ENCODE measurements at regions not wholly inside any gene's neighbourhood (a gene's known extent, or its start where the extent isn't known, plus 50 kb on each side); places are given as distances from the start of the nearest gene placed in this dataset.

DNA sequence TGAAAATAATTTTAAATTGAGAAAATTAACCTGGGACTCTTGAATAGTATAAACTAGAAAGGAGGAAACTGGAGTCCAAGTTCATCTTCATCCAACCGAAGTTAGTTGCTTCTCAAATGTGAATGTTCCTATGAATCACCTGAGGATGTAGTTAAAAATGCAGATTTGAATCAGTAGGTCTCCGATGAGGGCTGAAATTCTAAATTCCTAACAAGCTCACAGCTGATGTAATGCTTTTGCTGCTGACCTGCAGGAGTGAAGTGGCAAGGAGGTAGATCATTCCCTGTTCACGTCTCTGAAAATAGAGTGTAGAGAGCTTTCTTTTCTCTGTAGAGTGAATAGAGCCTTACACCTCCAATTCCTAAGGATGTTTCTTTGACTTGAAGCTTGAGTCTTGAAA lies 685.5 kb downstream of the CPS1 start:
- in situ Hi-C loops (cut with MboI; ENCODE audit: low pct_unique_long_range_greater_than_20kb, low sequenced_read_pairs, unreplicated experiment): no loop called here

DNA sequence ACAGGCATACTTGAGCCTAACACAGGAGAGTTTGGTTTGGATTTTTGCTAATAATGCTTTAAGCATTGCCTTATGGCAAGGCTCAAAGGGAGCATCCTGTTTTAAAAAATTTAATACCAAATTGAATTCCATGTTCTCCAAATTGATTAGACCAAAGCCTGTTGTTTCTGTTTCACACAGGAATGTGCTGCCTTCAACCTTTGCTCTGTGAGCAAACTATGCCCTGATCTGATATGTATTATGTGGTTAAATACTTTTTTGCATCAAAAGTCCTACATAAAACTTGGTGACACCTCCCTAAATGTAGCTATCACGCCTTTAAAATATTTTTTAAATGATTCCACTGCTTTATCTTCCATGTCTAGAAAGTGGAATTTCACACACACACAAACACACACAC lies 691.4 kb downstream of the CPS1 start:
- in situ Hi-C loops (cut with MboI; ENCODE audit: low pct_unique_long_range_greater_than_20kb, low sequenced_read_pairs, unreplicated experiment): no loop called here
- TF ChIP-seq, protein P1, sequence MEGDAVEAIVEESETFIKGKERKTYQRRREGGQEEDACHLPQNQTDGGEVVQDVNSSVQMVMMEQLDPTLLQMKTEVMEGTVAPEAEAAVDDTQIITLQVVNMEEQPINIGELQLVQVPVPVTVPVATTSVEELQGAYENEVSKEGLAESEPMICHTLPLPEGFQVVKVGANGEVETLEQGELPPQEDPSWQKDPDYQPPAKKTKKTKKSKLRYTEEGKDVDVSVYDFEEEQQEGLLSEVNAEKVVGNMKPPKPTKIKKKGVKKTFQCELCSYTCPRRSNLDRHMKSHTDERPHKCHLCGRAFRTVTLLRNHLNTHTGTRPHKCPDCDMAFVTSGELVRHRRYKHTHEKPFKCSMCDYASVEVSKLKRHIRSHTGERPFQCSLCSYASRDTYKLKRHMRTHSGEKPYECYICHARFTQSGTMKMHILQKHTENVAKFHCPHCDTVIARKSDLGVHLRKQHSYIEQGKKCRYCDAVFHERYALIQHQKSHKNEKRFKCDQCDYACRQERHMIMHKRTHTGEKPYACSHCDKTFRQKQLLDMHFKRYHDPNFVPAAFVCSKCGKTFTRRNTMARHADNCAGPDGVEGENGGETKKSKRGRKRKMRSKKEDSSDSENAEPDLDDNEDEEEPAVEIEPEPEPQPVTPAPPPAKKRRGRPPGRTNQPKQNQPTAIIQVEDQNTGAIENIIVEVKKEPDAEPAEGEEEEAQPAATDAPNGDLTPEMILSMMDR (IDR thresholded peaks at IDR 0.05; ENCODE audit: extremely low read depth, insufficient read depth, missing control alignments): no peak
- no peak for DNase-seq (ENCODE audit: low spot score)

More for the DNA sequence above, 685.5 kb downstream of the CPS1 start:
- no peak for DNase-seq (ENCODE audit: low spot score)
- TF ChIP-seq, protein P1 (IDR thresholded peaks at IDR 0.05; ENCODE audit: extremely low read depth, insufficient read depth, missing control alignments): no peak

DNA sequence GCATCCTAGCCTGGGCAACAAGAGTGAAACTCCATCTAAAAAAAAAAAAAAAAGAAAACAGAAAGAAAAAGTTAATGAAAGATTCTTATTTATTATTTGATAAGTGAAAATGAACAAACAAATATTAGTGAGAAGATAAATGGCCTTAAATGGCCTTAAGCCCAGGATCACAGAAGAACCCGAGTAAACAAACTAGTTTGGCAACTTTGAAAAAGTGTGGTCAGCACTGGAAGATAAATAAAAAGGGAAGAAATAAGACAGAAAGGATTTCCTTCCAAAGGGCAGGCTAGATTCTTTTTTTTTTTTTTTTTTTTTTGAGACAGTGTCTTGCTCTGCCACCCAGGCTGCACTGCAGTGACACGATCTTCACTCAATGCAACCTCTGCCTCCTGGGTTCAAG lies 692.4 kb downstream of the CPS1 start:
- in situ Hi-C loops (cut with MboI; ENCODE audit: low pct_unique_long_range_greater_than_20kb, low sequenced_read_pairs, unreplicated experiment): no loop called here
- DNase-seq (ENCODE audit: low spot score): no peak
- TF ChIP-seq, protein P1 (IDR thresholded peaks at IDR 0.05; ENCODE audit: extremely low read depth, insufficient read depth, missing control alignments): no peak

DNA sequence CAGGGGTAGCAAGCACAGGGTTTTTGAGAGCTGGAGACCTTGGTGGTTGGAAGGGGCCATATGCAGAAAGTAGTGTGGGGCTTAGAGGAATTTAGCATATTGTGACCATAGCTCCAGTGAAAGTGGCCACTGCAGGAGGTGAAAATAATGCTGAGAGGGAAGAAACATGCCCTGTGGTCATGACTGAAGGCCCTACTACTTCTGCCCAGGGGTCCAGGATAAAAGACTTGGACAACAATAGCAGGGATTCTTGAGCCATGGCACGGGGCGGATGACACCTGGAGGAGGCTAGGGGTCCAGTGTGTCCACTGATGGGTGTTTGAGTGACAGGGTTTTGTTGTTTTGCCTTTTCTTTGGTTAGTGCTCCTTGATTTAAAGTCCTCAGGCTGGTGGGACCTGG lies 694.6 kb downstream of the CPS1 start:
- in situ Hi-C loops (cut with MboI; ENCODE audit: low pct_unique_long_range_greater_than_20kb, low sequenced_read_pairs, unreplicated experiment): no loop called here
- TF ChIP-seq, protein P1 (IDR thresholded peaks at IDR 0.05; ENCODE audit: extremely low read depth, insufficient read depth, missing control alignments): no peak
- DNase-seq (ENCODE audit: low spot score): no peak

DNA sequence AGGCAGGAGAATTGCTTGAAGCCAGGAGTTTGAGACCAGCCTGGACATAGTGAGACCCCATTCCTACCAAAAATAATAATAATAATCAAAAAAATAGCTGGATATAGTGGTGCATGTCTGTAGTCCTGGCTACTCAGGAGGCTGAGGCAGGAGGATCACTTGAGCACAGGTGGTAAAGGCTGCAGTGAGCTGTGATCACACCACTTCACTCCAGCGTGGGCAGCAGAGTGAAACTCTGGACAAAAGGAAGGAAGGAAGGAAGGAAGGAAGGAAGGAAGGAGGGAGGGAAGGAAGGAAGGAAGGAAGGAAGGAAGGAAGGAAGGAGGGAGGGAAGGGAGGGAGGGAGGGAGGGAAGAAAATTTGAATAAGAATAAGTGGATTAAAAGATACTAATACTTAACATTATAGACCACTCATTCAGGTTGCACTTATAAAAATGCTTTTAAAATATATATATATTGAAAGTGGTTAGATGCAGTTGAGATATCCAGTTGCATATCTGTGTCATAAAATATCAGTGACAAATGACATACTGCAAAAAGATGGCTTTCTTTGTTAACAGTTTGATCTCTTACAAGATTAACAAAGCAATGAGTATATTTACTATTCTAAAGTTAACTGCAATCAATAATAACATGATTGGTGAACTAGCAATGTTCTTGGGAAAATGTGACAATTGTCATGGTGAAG lies 702.4 kb downstream of the CPS1 start:
- TF ChIP-seq, protein P1 (IDR thresholded peaks at IDR 0.05; ENCODE audit: extremely low read depth, insufficient read depth, missing control alignments): no peak
- no peak for DNase-seq (ENCODE audit: low spot score)
- in situ Hi-C loops (cut with MboI; ENCODE audit: low pct_unique_long_range_greater_than_20kb, low sequenced_read_pairs, unreplicated experiment): no loop called here

DNA sequence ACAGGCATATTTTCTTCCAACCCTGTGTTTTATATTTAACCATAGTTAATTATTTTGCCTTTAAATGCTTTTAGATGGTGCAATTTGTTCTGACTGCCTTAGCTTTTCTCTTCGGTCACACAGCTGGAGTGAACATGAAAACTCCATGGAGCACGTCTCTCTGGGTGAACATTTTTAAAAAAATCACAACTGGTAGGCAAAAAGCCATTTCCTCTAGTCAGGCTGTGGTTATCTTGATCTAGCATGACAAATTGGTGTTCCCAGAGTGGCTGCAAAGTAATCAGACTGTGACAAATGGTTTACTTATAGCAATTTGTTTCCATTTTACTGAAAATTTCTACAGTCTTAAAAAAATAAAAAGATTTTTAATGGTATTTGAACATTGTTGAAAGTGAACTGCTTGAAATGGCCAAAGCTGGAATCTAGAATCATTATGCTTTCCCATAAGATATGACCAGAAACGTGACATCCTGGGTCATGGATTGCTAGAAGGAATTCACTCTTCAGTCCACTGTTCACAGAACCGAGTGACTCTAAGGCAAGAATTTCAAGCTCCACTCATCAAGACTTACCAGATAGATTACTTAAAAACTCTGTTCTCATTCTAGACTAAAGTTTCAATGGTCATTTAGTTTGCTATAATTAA lies 703.6 kb downstream of the CPS1 start:
- DNase-seq (ENCODE audit: low spot score): no peak
- in situ Hi-C loops (cut with MboI; ENCODE audit: low pct_unique_long_range_greater_than_20kb, low sequenced_read_pairs, unreplicated experiment): no loop called here
- TF ChIP-seq, protein P1 (IDR thresholded peaks at IDR 0.05; ENCODE audit: extremely low read depth, insufficient read depth, missing control alignments): no peak
